WTC11 (cell line): ENCODE measurements at regions not wholly inside any gene's neighbourhood (a gene's known extent, or its start where the extent isn't known, plus 50 kb on each side); places are given as distances from the start of the nearest gene placed in this dataset.

Source experiments
- ATAC-seq: fragments of 200-7000 bp; cut with Tn5 transposase; 2 replicates; pipeline ENCODE4 v1.10.0; 2021; ENCODE audit warnings: mild to moderate bottlenecking, moderate library complexity
- CTCF ChIA-PET: fragments of 300-600 bp; sonication (Branson Sonifier 250); formaldehyde crosslinking; loops from one replicate; lab custom pipeline; 2021; ENCODE audit warnings: antibody characterized with exemption; lab: Charles Lee
- POLR2A ChIA-PET: fragments of 350-600 bp; sonication (Branson Sonifier 250); formaldehyde crosslinking; loops from one replicate; lab custom pipeline; 2021; ENCODE audit warnings: antibody characterized with exemption; lab: Charles Lee
- DNase-seq: peaks from one replicate; pipeline ENCODE4 v3.0.0; 2021; ENCODE audit warnings: low spot score
- H3K27ac Mint-ChIP-seq: 2 replicates; pipeline ENCODE4 v1.8.0; 2021; ENCODE audit warnings: mixed read lengths
- H3K27me3 Mint-ChIP-seq: 2 replicates; pipeline ENCODE4 v1.8.0; 2021; ENCODE audit warnings: low read depth, mild to moderate bottlenecking, moderate library complexity, mixed read lengths
- H3K36me3 Mint-ChIP-seq: 2 replicates; pipeline ENCODE4 v1.8.0; 2021; ENCODE audit warnings: mixed read lengths
- H3K4me1 Mint-ChIP-seq: 2 replicates; pipeline ENCODE4 v1.8.0; 2022; ENCODE audit warnings: mixed read lengths
- H3K4me3 Mint-ChIP-seq: 2 replicates; pipeline ENCODE4 v1.8.0; 2021; ENCODE audit warnings: mild to moderate bottlenecking, moderate library complexity, mixed read lengths
- H3K9me3 Mint-ChIP-seq: 2 replicates; pipeline ENCODE4 v1.8.0; 2021; ENCODE audit warnings: mixed read lengths
- CREB1 ChIP-seq: sonication (generic); formaldehyde crosslinking; IDR thresholded peaks from 2 replicates; pipeline ENCODE4 v1.8.0; 2023; ENCODE audit warnings: mild to moderate bottlenecking, missing genetic modification reagents
- EMX1 ChIP-seq: fragments of 250-450 bp; sonication (Bioruptor Pico); IDR thresholded peaks from 2 replicates; pipeline ENCODE4 v1.8.0; 2021; ENCODE audit warnings: mild to moderate bottlenecking
- FOXK1 ChIP-seq: sonication (generic); formaldehyde crosslinking; IDR thresholded peaks from 2 replicates; pipeline ENCODE4 v1.8.0; 2022; ENCODE audit warnings: mild to moderate bottlenecking, moderate library complexity, missing genetic modification reagents
- GABPB1 ChIP-seq: sonication (generic); formaldehyde crosslinking; IDR thresholded peaks from 2 replicates; pipeline ENCODE4 v1.8.1; 2023; ENCODE audit warnings: mild to moderate bottlenecking, missing genetic modification reagents
- IRF2 ChIP-seq: sonication (generic); formaldehyde crosslinking; IDR thresholded peaks from 2 replicates; pipeline ENCODE4 v1.8.0; 2022; ENCODE audit warnings: low read depth, missing genetic modification reagents, borderline replicate concordance
- JUN ChIP-seq: sonication (generic); formaldehyde crosslinking; IDR thresholded peaks from 2 replicates; pipeline ENCODE4 v1.8.0; 2023; ENCODE audit warnings: mild to moderate bottlenecking, missing genetic modification reagents
- MYBL2 ChIP-seq: sonication (generic); formaldehyde crosslinking; IDR thresholded peaks from 2 replicates; pipeline ENCODE4 v1.8.1; 2023; ENCODE audit warnings: mild to moderate bottlenecking, moderate library complexity, missing genetic modification reagents
- NFATC4 ChIP-seq: fragments of 250-450 bp; sonication (Bioruptor Pico); IDR thresholded peaks from 2 replicates; pipeline ENCODE4 v1.9.0; 2021; ENCODE audit warnings: mild to moderate bottlenecking
- NFYB ChIP-seq: sonication (generic); formaldehyde crosslinking; conservative IDR thresholded peaks from 2 replicates; pipeline ENCODE4 v1.8.0; 2022; ENCODE audit warnings: low read depth, missing genetic modification reagents
- OVOL2 ChIP-seq: fragments of 250-450 bp; sonication (Bioruptor Pico); IDR thresholded peaks from 2 replicates; pipeline ENCODE4 v1.9.0; 2021; ENCODE audit warnings: mild to moderate bottlenecking, borderline replicate concordance
- PRRX2 ChIP-seq: fragments of 250-450 bp; sonication (Bioruptor Pico); IDR thresholded peaks from 2 replicates; pipeline ENCODE4 v1.8.0; 2021; ENCODE audit warnings: mild to moderate bottlenecking
- RELA ChIP-seq: sonication (generic); formaldehyde crosslinking; IDR thresholded peaks from 2 replicates; pipeline ENCODE4 v1.8.1; 2022; ENCODE audit warnings: missing genetic modification reagents, mild to moderate bottlenecking, borderline replicate concordance
- SMAD4 ChIP-seq: sonication (generic); formaldehyde crosslinking; IDR thresholded peaks from 2 replicates; pipeline ENCODE4 v1.8.0; 2022; ENCODE audit warnings: mild to moderate bottlenecking, missing genetic modification reagents
- SOX15 ChIP-seq: fragments of 250-450 bp; sonication (Bioruptor Pico); IDR thresholded peaks from 2 replicates; pipeline ENCODE4 v1.9.0; 2021; ENCODE audit warnings: mild to moderate bottlenecking
- SP1 ChIP-seq: sonication (generic); formaldehyde crosslinking; conservative IDR thresholded peaks from 2 replicates; pipeline ENCODE4 v1.8.1; 2022; ENCODE audit warnings: missing genetic modification reagents
- TEAD4 ChIP-seq: sonication (generic); formaldehyde crosslinking; IDR thresholded peaks from 2 replicates; pipeline ENCODE4 v1.8.0; 2022; ENCODE audit warnings: mild to moderate bottlenecking, missing genetic modification reagents
- TP53 ChIP-seq: sonication (generic); formaldehyde crosslinking; IDR thresholded peaks from 2 replicates; pipeline ENCODE4 v1.8.1; 2023; ENCODE audit warnings: mild to moderate bottlenecking, missing genetic modification reagents
- ZNF121 ChIP-seq: sonication (generic); formaldehyde crosslinking; IDR thresholded peaks from 2 replicates; pipeline ENCODE4 v1.8.0; 2023; ENCODE audit warnings: missing genetic modification reagents
- ZNF263 ChIP-seq: sonication (generic); formaldehyde crosslinking; IDR thresholded peaks from 2 replicates; pipeline ENCODE4 v1.8.1; 2022; ENCODE audit warnings: low read depth, mild to moderate bottlenecking, moderate library complexity, missing genetic modification reagents
- ZNF416 ChIP-seq: fragments of 250-450 bp; sonication (Bioruptor Pico); IDR thresholded peaks from 2 replicates; pipeline ENCODE4 v1.9.0; 2021; ENCODE audit warnings: mild to moderate bottlenecking, inconsistent platforms
- TF ChIP-seq, protein P1 (sequence below): sonication (generic); formaldehyde crosslinking; IDR thresholded peaks from 2 replicates; pipeline ENCODE4 v1.8.0; 2022; ENCODE audit warnings: mild to moderate bottlenecking, missing genetic modification reagents
- TF ChIP-seq, protein P2 (sequence below): sonication (generic); formaldehyde crosslinking; IDR thresholded peaks from 2 replicates; pipeline ENCODE4 v1.8.1; 2022; ENCODE audit warnings: mild to moderate bottlenecking, moderate library complexity, missing genetic modification reagents
- TF ChIP-seq, protein P3 (sequence below): fragments of 250-450 bp; sonication (Bioruptor Pico); IDR thresholded peaks from 2 replicates; pipeline ENCODE4 v1.9.0; 2021; ENCODE audit warnings: mild to moderate bottlenecking
- TF ChIP-seq, protein P4 (sequence below): sonication (generic); formaldehyde crosslinking; conservative IDR thresholded peaks from 2 replicates; pipeline ENCODE4 v1.8.1; 2022; ENCODE audit warnings: mild to moderate bottlenecking, missing genetic modification reagents
- TF ChIP-seq, protein P5 (sequence below): sonication (generic); formaldehyde crosslinking; conservative IDR thresholded peaks from 2 replicates; pipeline ENCODE4 v1.8.1; 2023; ENCODE audit warnings: mild to moderate bottlenecking, low read depth, missing genetic modification reagents, moderate library complexity
- TF ChIP-seq, protein P6 (sequence below): sonication (generic); formaldehyde crosslinking; IDR thresholded peaks from 2 replicates; pipeline ENCODE4 v1.8.1; 2022; ENCODE audit warnings: mild to moderate bottlenecking, missing genetic modification reagents, moderate library complexity, borderline replicate concordance
- TF ChIP-seq, protein P7 (sequence below): sonication (generic); formaldehyde crosslinking; IDR thresholded peaks from 2 replicates; pipeline ENCODE4 v1.8.1; 2023; ENCODE audit warnings: mild to moderate bottlenecking, missing genetic modification reagents, moderate library complexity

DNA sequence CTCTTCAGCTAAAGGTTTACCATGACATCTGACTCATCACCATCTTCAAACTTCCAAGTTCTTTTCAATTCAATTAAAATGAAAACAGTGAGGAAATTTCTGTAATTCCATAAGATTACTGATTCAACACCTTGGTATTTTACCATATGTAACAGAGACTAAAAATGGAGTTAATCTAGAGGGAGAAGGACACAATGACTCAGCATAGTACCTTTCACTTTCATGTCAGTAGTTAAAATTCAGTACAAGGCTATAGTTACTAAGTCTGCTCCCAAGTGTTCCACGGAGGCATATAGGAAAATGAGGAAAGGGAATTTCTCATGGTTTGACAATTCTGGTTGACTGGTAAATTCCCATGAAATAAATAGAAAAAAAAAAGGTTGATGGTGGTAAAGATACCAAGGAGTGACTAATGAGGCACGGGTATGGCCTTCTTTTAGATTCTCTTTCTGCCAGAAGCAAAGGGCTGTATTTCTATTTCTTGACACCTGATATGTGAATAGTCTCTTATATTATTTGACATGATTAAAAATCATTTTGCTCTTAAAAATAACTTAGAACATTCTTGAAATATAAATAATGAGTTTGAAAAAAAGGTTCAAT, 526.7 kb upstream of the ADGRB3 start:
- Mint-ChIP-seq H3K27ac (peak overlapping the region; percentile 73; the same call in 1 of the 2 replicates), H3K4me1 (peaks cover 4% of the 10 kb centered on the region), H3K36me3 (no peaks in the 10 kb centered on the region), H3K4me3 (no peak overlapping the region), H3K9me3 (0 out of 2 replicates have a peak, but pooled peaks cover 4% of the 10 kb centered on the region), H3K27me3 (no peaks in the 10 kb centered on the region)
- no peak for DNase-seq
- POLR2A ChIA-PET = no interaction called here
- TF ChIP-seq OVOL2 (CRISPR knock-in tag) = no peak
- no peak for TF ChIP-seq CREB1
- TF ChIP-seq TEAD4 (CRISPR knock-in tag) = no peak
- no peak for TF ChIP-seq TP53 (CRISPR knock-in tag)
- no peak for TF ChIP-seq JUN (CRISPR knock-in tag)
- TF ChIP-seq SOX15 (CRISPR knock-in tag) = no peak
- TF ChIP-seq GABPB1 (CRISPR knock-in tag) = no peak
- TF ChIP-seq, protein P1, sequence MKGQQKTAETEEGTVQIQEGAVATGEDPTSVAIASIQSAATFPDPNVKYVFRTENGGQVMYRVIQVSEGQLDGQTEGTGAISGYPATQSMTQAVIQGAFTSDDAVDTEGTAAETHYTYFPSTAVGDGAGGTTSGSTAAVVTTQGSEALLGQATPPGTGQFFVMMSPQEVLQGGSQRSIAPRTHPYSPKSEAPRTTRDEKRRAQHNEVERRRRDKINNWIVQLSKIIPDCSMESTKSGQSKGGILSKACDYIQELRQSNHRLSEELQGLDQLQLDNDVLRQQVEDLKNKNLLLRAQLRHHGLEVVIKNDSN = no peak
- TF ChIP-seq, protein P2, sequence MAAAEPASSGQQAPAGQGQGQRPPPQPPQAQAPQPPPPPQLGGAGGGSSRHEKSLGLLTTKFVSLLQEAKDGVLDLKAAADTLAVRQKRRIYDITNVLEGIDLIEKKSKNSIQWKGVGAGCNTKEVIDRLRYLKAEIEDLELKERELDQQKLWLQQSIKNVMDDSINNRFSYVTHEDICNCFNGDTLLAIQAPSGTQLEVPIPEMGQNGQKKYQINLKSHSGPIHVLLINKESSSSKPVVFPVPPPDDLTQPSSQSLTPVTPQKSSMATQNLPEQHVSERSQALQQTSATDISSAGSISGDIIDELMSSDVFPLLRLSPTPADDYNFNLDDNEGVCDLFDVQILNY = no peak
- TF ChIP-seq NFYB (CRISPR knock-in tag) = no peak
- TF ChIP-seq ZNF416 (CRISPR knock-in tag) = no peak
- no peak for TF ChIP-seq ZNF121
- no peak for TF ChIP-seq SP1 (CRISPR knock-in tag)
- no peak for TF ChIP-seq SMAD4 (CRISPR knock-in tag)
- CTCF ChIA-PET = no interaction called here
- ATAC-seq = no peak

DNA sequence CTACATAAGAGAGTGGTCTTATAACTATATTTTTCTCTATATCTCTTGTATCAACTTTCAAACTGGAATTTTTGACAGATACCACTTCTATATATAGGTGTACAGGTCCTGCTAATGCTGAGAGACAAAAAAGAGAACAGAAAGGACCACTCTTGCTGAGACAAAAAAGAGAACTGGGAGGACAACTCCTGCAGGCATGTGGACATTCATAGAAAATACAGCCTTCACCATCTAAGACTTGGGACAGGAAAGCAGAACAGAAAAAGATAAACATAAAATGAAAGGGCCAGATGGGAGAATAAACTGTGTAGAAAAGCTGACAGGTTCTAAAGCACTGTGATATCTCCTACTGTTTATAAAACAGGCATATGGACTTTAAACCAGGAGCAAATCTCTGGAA, 541.0 kb upstream of the ADGRB3 start:
- DNase-seq = no peak
- CTCF ChIA-PET = no interaction called here
- peaks cover 3% of the 10 kb centered on the region; the same call in 1 of the 2 replicates for H3K9me3 Mint-ChIP-seq
- TF ChIP-seq FOXK1 (no peak), ZNF263 (CRISPR knock-in tag) (no peak), EMX1 (CRISPR knock-in tag) (no peak), PRRX2 (CRISPR knock-in tag) (no peak), GABPB1 (CRISPR knock-in tag) (no peak), SMAD4 (CRISPR knock-in tag) (no peak), MYBL2 (no peak), NFATC4 (CRISPR knock-in tag) (no peak), IRF2 (no peak), RELA (CRISPR knock-in tag) (no peak)
- TF ChIP-seq, protein P3, sequence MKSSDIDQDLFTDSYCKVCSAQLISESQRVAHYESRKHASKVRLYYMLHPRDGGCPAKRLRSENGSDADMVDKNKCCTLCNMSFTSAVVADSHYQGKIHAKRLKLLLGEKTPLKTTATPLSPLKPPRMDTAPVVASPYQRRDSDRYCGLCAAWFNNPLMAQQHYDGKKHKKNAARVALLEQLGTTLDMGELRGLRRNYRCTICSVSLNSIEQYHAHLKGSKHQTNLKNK (CRISPR knock-in tag) = no peak
- TF ChIP-seq, protein P4, sequence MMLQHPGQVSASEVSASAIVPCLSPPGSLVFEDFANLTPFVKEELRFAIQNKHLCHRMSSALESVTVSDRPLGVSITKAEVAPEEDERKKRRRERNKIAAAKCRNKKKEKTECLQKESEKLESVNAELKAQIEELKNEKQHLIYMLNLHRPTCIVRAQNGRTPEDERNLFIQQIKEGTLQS (CRISPR knock-in tag) = no peak
- TF ChIP-seq, protein P5, sequence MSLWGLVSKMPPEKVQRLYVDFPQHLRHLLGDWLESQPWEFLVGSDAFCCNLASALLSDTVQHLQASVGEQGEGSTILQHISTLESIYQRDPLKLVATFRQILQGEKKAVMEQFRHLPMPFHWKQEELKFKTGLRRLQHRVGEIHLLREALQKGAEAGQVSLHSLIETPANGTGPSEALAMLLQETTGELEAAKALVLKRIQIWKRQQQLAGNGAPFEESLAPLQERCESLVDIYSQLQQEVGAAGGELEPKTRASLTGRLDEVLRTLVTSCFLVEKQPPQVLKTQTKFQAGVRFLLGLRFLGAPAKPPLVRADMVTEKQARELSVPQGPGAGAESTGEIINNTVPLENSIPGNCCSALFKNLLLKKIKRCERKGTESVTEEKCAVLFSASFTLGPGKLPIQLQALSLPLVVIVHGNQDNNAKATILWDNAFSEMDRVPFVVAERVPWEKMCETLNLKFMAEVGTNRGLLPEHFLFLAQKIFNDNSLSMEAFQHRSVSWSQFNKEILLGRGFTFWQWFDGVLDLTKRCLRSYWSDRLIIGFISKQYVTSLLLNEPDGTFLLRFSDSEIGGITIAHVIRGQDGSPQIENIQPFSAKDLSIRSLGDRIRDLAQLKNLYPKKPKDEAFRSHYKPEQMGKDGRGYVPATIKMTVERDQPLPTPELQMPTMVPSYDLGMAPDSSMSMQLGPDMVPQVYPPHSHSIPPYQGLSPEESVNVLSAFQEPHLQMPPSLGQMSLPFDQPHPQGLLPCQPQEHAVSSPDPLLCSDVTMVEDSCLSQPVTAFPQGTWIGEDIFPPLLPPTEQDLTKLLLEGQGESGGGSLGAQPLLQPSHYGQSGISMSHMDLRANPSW (CRISPR knock-in tag) = no peak
- TF ChIP-seq, protein P6, sequence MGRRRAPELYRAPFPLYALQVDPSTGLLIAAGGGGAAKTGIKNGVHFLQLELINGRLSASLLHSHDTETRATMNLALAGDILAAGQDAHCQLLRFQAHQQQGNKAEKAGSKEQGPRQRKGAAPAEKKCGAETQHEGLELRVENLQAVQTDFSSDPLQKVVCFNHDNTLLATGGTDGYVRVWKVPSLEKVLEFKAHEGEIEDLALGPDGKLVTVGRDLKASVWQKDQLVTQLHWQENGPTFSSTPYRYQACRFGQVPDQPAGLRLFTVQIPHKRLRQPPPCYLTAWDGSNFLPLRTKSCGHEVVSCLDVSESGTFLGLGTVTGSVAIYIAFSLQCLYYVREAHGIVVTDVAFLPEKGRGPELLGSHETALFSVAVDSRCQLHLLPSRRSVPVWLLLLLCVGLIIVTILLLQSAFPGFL = no peak
- TF ChIP-seq, protein P7, sequence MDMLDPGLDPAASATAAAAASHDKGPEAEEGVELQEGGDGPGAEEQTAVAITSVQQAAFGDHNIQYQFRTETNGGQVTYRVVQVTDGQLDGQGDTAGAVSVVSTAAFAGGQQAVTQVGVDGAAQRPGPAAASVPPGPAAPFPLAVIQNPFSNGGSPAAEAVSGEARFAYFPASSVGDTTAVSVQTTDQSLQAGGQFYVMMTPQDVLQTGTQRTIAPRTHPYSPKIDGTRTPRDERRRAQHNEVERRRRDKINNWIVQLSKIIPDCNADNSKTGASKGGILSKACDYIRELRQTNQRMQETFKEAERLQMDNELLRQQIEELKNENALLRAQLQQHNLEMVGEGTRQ = no peak

More for the DNA sequence above, 541.0 kb upstream of the ADGRB3 start:
- POLR2A ChIA-PET = no interaction called here
- ATAC-seq = no peak
- 0 out of 2 replicates have a peak, but pooled peaks cover 3% of the 10 kb centered on the region for H3K4me1 Mint-ChIP-seq
- H3K27ac Mint-ChIP-seq = no peak overlapping the region
- no peak overlapping the region for H3K4me3 Mint-ChIP-seq
- no peaks in the 10 kb centered on the region for H3K27me3 Mint-ChIP-seq
- H3K36me3 Mint-ChIP-seq = no peaks in the 10 kb centered on the region
